ENCODE measurements at regions not wholly inside any gene's neighbourhood (a gene's known extent, or its start where the extent isn't known, plus 50 kb on each side); places are given as distances from the start of the nearest gene placed in this dataset.

DNA sequence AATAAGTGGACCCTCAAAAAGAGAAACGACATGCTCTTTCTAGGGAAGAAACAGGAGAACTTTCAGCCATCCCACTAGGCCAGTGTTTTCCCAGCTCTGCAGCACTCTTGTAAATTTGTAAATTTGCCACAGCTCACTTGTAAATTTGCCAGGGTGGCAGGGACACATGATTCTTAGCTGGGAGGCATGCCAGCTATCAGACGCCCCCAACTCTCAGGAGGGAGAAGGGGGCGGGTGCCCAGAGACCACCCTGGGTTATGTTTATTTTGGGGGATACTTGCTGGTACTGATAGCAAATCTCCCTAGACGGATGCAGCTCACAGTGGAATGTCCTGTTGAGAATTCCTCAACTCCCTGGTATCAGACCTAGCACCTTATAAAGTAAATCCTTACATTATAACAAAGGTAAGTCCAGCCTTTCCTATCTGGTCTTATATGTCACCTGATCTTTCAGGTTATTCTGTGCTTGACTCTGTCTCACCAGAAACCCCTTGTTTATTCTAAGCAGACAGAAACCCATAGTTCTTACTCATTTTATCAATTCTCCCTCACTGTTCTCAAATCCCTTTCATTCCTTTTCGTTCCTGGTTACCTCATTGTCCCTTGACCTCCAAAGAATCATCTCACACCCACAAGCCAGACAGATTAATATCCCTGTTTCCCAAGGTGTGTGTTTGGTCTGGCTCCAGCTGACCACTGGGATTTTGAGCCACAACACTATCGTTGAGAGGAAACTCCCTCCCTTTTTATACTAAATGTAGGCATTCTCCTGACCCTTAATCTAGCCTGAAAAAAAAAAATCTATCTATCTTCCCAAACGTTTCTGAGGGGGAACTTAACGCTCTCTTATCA lies 69.3 kb upstream of the HMGA2 start:
- in situ Hi-C loops (cut with HindIII; ENCODE audit: low pct_unique_long_range_greater_than_20kb, low sequenced_read_pairs) = no loop called here
- DNase-seq (ENCODE audit: low read depth, low spot score) = no peak

DNA sequence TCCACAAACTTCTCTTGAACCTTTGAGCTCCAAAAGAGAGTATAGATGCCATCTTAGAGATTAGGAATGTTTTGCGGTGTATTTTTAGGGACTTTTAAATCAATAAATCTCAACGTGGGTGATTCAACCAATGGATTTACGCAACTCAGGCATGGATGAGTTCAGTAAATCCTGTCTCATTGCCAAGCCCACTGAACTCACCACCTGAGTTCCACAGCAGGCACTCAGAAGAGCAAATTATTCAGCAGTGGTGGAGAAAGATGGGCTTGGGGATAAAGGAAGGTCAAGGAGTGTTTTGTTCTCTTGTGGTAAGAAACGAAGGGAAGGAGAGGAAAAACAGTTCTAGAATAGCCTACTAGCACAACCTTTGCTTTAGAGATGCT lies 68.7 kb upstream of the HMGA2 start:
- in situ Hi-C loops (cut with HindIII; ENCODE audit: low pct_unique_long_range_greater_than_20kb, low sequenced_read_pairs) = no loop called here
- DNase-seq (ENCODE audit: low read depth, low spot score) = no peak

GRCh38 chr12:65756267-65756666 lies 68.0 kb upstream of the HMGA2 start:
- in situ Hi-C loops (cut with HindIII; ENCODE audit: low pct_unique_long_range_greater_than_20kb, low sequenced_read_pairs) = no loop called here
- DNase-seq (ENCODE audit: low read depth, low spot score) = no peak

- in situ Hi-C loops (cut with HindIII; ENCODE audit: low pct_unique_long_range_greater_than_20kb, low sequenced_read_pairs) = no loop called here
- no peak for DNase-seq (ENCODE audit: low read depth, low spot score)
Observed at GRCh38 chr12:65756956-65757511, 67.2 kb upstream of the HMGA2 start.

DNA sequence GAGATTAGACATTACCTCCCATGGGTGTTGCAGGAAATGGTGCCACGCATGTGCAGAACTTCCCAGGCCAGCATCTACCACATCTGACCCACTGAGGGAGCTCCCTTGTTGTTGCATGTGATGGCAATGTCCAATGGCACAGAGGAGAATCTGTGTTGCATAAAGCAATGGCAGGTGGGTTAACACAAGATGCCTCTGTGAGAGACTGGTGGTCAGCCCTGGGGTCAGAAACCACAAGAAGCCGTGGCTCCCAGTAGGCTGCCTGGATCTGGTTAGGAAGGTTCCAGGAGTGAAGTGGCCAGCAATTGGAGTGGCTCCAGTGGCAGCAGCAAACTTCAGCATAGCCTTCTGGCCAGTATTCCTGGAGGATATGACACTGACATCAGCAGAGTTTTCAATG lies 65.9 kb upstream of the HMGA2 start:
- DNase-seq (ENCODE audit: low read depth, low spot score) = no peak
- in situ Hi-C loops (cut with HindIII; ENCODE audit: low pct_unique_long_range_greater_than_20kb, low sequenced_read_pairs) = no loop called here

- DNase-seq (ENCODE audit: low read depth, low spot score) = no peak
- in situ Hi-C loops (cut with HindIII; ENCODE audit: low pct_unique_long_range_greater_than_20kb, low sequenced_read_pairs) = no loop called here
Observed at GRCh38 chr12:65759735-65760134, 64.5 kb upstream of the HMGA2 start.

DNA sequence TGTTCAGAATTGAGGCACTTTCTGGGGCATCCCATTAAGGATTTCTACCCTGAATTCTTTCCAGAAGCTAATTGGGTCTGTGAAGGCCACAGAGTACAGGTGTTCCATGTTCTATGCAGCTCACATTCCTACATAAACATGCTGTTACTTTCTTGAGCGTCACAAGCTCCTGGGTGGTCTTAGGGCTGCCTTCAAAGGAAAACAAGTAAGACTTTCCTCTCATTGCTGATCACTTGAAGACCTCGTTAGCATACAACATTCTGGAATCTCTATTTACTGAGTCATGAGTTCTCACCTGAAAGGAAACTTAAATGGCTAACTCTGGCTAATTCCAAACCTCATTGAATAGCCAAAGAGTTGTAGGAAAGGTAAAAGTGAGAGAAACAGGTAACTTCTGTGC lies 63.0 kb upstream of the HMGA2 start:
- DNase-seq (ENCODE audit: low read depth, low spot score) = no peak
- in situ Hi-C loops (cut with HindIII; ENCODE audit: low pct_unique_long_range_greater_than_20kb, low sequenced_read_pairs) = no loop called here

DNA sequence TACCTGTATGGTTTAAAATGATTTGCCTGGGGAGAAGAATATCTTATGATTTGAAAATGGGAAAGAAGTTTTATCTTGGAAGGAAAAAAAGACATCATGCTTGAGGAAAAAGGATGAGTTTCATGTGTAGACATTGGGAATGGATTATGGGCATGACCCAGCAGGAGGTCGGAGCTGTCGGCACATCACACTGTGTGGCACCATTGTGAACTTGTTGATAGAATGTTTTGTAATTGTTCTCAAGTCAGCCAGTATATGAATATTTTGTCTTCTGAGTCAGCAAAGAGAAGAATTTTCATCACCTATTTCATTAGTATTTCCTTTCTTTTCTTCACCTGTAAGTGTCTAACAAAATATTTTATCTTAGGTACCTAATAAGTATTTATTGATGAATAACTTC lies 60.0 kb upstream of the HMGA2 start:
- in situ Hi-C loops (cut with HindIII; ENCODE audit: low pct_unique_long_range_greater_than_20kb, low sequenced_read_pairs) = no loop called here
- DNase-seq (ENCODE audit: low read depth, low spot score) = no peak

- DNase-seq (ENCODE audit: low read depth, low spot score) = peak; percentile 26
- in situ Hi-C loops (cut with HindIII; ENCODE audit: low pct_unique_long_range_greater_than_20kb, low sequenced_read_pairs) = no loop called here
Observed at GRCh38 chr12:65765436-65765813, 58.9 kb upstream of the HMGA2 start.

- in situ Hi-C loops (cut with HindIII; ENCODE audit: low pct_unique_long_range_greater_than_20kb, low sequenced_read_pairs) = no loop called here
- DNase-seq (ENCODE audit: low read depth, low spot score) = no peak
Observed at GRCh38 chr12:65769880-65770279, 54.4 kb upstream of the HMGA2 start.
